CD4-positive, alpha-beta T cell (primary cell): ENCODE measurements at regions not wholly inside any gene's neighbourhood (a gene's known extent, or its start where the extent isn't known, plus 50 kb on each side); places are given as distances from the start of the nearest gene placed in this dataset.

ENCODE experiments used
- ATAC-seq: fragments of 200-7000 bp; cut with Tn5 transposase; one replicate; pipeline ENCODE4 v1.10.0; 2022; ENCODE audit warnings: mild to moderate bottlenecking; ENCODE audit not compliant: poor library complexity
- CTCF ChIA-PET: fragments of 350-600 bp; sonication (Branson Sonifier 250); formaldehyde crosslinking; loops from one replicate; lab custom pipeline; 2021; ENCODE audit warnings: antibody characterized with exemption, inconsistent platforms; lab: Charles Lee
- POLR2A ChIA-PET: fragments of 350-600 bp; sonication (Branson Sonifier 250); formaldehyde crosslinking; loops from one replicate; lab custom pipeline; 2021; ENCODE audit warnings: antibody characterized with exemption, inconsistent platforms; lab: Charles Lee
- DNase-seq, 14 experiments: peaks; one replicate each; pipeline ENCODE4 v3.0.0-alpha.2; 2013 to 2020; ENCODE audit warnings: mixed read lengths in 2 of 14
- H3K27ac ChIP-seq, 2 donors: one replicate each; pipeline versions ENCODE4 v1.5.1 to v1.7.0; 2013; ENCODE audit warnings: low read length in 2 of 2, low read depth in 1 of 2, mild to moderate bottlenecking in 1 of 2
- H3K27me3 ChIP-seq, 2 experiments: 1 replicate in 1 of 2; 2 replicates in 1 of 2; pipeline versions ENCODE4 v1.6.1 to v1.7.0; 2013; ENCODE audit warnings: low read length in 2 of 2, control low read depth in 1 of 2, mild to moderate bottlenecking in 1 of 2, moderate library complexity in 1 of 2; ENCODE audit not compliant: insufficient read depth in 2 of 2, control insufficient read depth in 1 of 2
- H3K36me3 ChIP-seq: one replicate; pipeline ENCODE4 v1.6.1; 2013; ENCODE audit warnings: low read length, control low read depth; ENCODE audit not compliant: insufficient read depth
- H3K4me1 ChIP-seq: one replicate; pipeline ENCODE4 v1.6.1; 2013; ENCODE audit warnings: low read length, control low read depth; ENCODE audit not compliant: insufficient read depth
- H3K4me3 ChIP-seq: one replicate; pipeline ENCODE4 v1.5.1; 2013; ENCODE audit warnings: mild to moderate bottlenecking, low read length, moderate library complexity
- H3K9me3 ChIP-seq, 2 experiments: 1 replicate in 1 of 2; 2 replicates in 1 of 2; pipeline versions ENCODE4 v1.6.1 to v1.7.0; 2013; ENCODE audit warnings: low read length in 2 of 2, mild to moderate bottlenecking in 2 of 2, control low read depth in 1 of 2, moderate library complexity in 1 of 2; ENCODE audit not compliant: control insufficient read depth in 1 of 2, insufficient read depth in 1 of 2
- H3K27ac Mint-ChIP-seq: one replicate; pipeline ENCODE4 v1.8.0; 2020; ENCODE audit warnings: mixed read lengths
- H3K27me3 Mint-ChIP-seq: one replicate; pipeline ENCODE4 v1.8.0; 2021; ENCODE audit warnings: mixed read lengths
- H3K36me3 Mint-ChIP-seq: one replicate; pipeline ENCODE4 v1.8.0; 2021; ENCODE audit warnings: low read depth, mixed read lengths
- H3K4me1 Mint-ChIP-seq: one replicate; pipeline ENCODE4 v1.8.0; 2021; ENCODE audit warnings: low read depth, mixed read lengths
- H3K4me3 Mint-ChIP-seq: one replicate; pipeline ENCODE4 v1.8.0; 2020; ENCODE audit warnings: mild to moderate bottlenecking, mixed read lengths
- H3K9me3 Mint-ChIP-seq: one replicate; pipeline ENCODE4 v1.8.0; 2020; ENCODE audit warnings: mixed read lengths
- intact Hi-C, 2 experiments: fragments of 100-400 bp; cut with DNase I in 1 of 2; cut with micrococcal nuclease in 1 of 2; formaldehyde crosslinking; loops; one replicate each; pipeline versions ENCODE4 v1.15.1 to v1.9.0; 2023 to 2025; cut with DNase I, micrococcal nuclease
- TF ChIP-seq, protein P1 (sequence below): fragments of 200-600 bp; IDR thresholded peaks from one replicate; pipeline ENCODE4 v1.8.0; 2022; ENCODE audit warnings: antibody characterized with exemption, mild to moderate bottlenecking

DNA sequence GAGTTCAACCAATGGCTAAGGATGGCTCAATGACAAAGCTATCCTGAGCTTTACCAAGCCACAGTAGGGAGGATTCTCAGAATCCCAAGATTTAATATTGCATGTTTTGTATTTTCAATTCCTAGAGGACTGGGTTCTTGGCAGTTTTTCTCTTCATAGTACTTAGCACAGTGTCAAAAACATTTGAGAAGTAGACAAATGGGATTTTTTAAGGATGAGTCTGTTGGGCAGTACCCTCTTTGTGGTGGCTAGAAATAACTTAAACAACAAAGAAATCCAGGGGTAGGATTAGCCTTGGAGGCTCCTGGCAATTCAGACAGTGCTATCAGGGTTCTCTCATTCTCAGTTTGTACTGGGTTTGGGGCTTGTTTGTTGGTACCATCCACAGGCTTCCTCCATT is 212.8 kb upstream of the RORA start:
- H3K36me3 ChIP-seq: no peaks in the 10 kb centered on the region
- no peak overlapping the region for H3K4me3 Mint-ChIP-seq
- peaks cover 8 to 15% of the 10 kb centered on the region in 2 experiments for H3K27me3 ChIP-seq
- TF ChIP-seq, protein P1, sequence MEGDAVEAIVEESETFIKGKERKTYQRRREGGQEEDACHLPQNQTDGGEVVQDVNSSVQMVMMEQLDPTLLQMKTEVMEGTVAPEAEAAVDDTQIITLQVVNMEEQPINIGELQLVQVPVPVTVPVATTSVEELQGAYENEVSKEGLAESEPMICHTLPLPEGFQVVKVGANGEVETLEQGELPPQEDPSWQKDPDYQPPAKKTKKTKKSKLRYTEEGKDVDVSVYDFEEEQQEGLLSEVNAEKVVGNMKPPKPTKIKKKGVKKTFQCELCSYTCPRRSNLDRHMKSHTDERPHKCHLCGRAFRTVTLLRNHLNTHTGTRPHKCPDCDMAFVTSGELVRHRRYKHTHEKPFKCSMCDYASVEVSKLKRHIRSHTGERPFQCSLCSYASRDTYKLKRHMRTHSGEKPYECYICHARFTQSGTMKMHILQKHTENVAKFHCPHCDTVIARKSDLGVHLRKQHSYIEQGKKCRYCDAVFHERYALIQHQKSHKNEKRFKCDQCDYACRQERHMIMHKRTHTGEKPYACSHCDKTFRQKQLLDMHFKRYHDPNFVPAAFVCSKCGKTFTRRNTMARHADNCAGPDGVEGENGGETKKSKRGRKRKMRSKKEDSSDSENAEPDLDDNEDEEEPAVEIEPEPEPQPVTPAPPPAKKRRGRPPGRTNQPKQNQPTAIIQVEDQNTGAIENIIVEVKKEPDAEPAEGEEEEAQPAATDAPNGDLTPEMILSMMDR: no peak
- ChIA-PET POLR2A (no interaction called here), CTCF (no interaction called here)
- no peaks in the 10 kb centered on the region for H3K36me3 Mint-ChIP-seq
- H3K9me3 ChIP-seq: no peaks in the 10 kb centered on the region
- ATAC-seq (no peak), DNase-seq (no peak)
- no peak overlapping the region for H3K27ac Mint-ChIP-seq
- H3K27me3 Mint-ChIP-seq: peaks cover 38% of the 10 kb centered on the region
- no peaks in the 10 kb centered on the region for H3K4me1 ChIP-seq
- H3K4me3 ChIP-seq: no peak overlapping the region
- no peaks in the 10 kb centered on the region for H3K4me1 Mint-ChIP-seq
- H3K9me3 Mint-ChIP-seq: no peaks in the 10 kb centered on the region
- no peak overlapping the region for H3K27ac ChIP-seq
- intact Hi-C loops: no loop called here

DNA sequence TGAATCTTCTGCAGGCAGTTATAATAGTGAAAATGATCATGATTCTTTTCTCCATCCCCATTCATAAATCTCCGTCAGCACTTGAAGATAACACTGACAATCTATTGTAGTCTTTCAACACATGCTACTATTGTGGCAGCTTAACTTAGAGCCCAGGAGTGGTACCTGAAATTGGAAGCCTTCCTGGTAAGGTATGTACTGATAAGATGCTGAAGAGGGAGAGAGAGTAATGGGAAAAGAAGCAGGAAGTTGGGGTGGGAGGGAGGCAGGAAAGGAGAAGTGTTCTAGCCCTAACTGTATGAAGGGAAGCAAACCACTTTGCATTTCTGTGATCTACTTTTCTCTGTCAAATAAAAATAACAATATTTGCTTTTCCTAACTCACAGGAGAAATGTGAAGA is 197.4 kb upstream of the RORA start:
- H3K4me3 Mint-ChIP-seq: no peak overlapping the region
- H3K27me3 Mint-ChIP-seq: peaks cover 6% of the 10 kb centered on the region

DNA sequence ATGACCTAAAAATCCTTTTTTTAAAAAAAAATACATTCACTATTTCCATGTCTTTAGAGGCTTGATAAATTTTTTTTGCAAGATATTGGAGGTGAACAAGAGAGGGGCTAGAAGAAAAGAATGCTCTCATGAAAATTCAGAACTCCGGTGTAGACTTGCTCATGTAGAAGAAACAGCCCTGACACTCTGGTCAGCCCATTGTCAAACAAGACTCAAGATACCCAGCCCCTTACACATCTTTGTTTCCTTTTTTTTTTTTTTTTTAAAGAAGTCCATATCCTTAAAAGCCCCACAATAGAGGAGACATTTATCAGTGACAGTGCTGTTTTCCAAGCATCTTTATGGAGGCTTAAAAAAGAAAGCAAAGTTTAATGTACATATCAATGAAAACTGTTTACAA is 196.8 kb upstream of the RORA start:
- DNase-seq: no peak
- Mint-ChIP-seq H3K4me3 (no peak overlapping the region), H3K27ac (no peak overlapping the region), H3K9me3 (no peaks in the 10 kb centered on the region), H3K4me1 (no peaks in the 10 kb centered on the region), H3K36me3 (no peaks in the 10 kb centered on the region), H3K27me3 (peaks cover 7% of the 10 kb centered on the region)
- TF ChIP-seq, protein P1: no peak
- ATAC-seq: no peak
- no peaks in the 10 kb centered on the region for H3K4me1 ChIP-seq
- no peaks in the 10 kb centered on the region for H3K9me3 ChIP-seq
- H3K27ac ChIP-seq: no peak overlapping the region
- H3K36me3 ChIP-seq: no peaks in the 10 kb centered on the region
- ChIA-PET POLR2A (no interaction called here), CTCF (no interaction called here)
- H3K27me3 ChIP-seq: peaks cover 0 to 6% of the 10 kb centered on the region in 2 experiments
- no peak overlapping the region for H3K4me3 ChIP-seq
- intact Hi-C loops: no loop called here

More for the DNA sequence above, 197.4 kb upstream of the RORA start:
- ChIA-PET CTCF (no interaction called here), POLR2A (no interaction called here)
- Mint-ChIP-seq H3K9me3 (no peaks in the 10 kb centered on the region), H3K4me1 (no peaks in the 10 kb centered on the region), H3K27ac (no peak overlapping the region), H3K36me3 (no peaks in the 10 kb centered on the region)
- DNase-seq (no peak), ATAC-seq (no peak)
- no peak overlapping the region for H3K4me3 ChIP-seq
- no peak overlapping the region for H3K27ac ChIP-seq
- H3K27me3 ChIP-seq: peaks cover 0 to 6% of the 10 kb centered on the region in 2 experiments
- no peaks in the 10 kb centered on the region for H3K36me3 ChIP-seq
- TF ChIP-seq, protein P1: no peak
- H3K9me3 ChIP-seq: no peaks in the 10 kb centered on the region
- H3K4me1 ChIP-seq: no peaks in the 10 kb centered on the region
- intact Hi-C loops: no loop called here
